ENCODE measurements at regions not wholly inside any gene's neighbourhood (a gene's known extent, or its start where the extent isn't known, plus 50 kb on each side); places are given as distances from the start of the nearest gene placed in this dataset.

DNA sequence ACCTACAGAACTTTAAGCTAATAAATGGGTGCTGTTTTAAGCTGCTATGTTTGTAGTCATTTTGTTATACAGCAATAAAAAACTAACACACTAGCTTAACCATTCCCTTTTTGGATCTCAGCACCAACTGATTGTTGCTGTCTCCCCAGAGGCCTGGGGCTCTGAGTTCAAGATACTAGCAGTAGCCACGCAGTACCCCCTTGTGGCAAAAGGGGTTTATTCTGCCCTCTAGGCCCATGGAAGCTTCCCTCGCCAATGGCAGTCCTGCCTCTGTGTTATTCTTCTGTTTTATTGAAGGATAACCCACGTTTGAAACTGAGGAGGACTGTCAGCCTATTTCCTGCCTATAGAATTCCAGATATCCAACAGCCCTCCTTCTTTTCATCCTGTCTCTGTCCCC lies 455.3 kb upstream of the ATP2B1 start:
- TF ChIP-seq EZH2 (IDR thresholded peaks at IDR 0.05) (no peak), POLR2AphosphoS5 (IDR thresholded peaks at IDR 0.05; ENCODE audit: borderline replicate concordance, low read depth, low read length) (no peak), FOXP2 (optimal IDR thresholded peaks at IDR 0.05; ENCODE audit: control extremely low read depth, extremely low read length, insufficient read depth) (no peak)
